HG03159 (cell line): ENCODE measurements at regions not wholly inside any gene's neighbourhood (a gene's known extent, or its start where the extent isn't known, plus 50 kb on each side); places are given as distances from the start of the nearest gene placed in this dataset.

ENCODE experiments used
- ATAC-seq: cut with Tn5 transposase; IDR thresholded peaks from one replicate; pipeline ENCODE4 v1.9.1; 2021; ENCODE audit warnings: mild to moderate bottlenecking, moderate library complexity; ENCODE audit not compliant: unreplicated experiment

DNA sequence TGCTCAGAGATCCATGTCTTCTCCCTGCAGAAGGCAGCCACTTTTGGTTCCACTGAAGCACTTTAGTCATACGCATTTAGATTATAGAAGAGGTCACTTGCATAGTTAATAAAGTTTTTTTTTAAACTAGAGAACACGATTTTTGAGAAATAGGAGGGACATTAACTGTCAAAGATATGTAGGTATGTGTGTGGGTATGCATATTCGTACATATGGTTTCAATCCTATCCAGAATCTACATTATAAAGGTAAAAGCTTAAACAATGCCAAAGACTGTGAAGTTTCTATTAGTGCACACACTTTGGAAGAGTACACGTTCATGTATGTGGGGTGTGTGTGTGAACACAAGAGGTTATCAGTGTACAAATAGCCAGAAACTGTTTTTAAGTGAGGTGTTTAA lies 103.2 kb downstream of the BTBD3 start:
- ATAC-seq: no peak

- no peak for ATAC-seq
Measured at GRCh38 chr20:12022126-12022525, 104.4 kb downstream of the BTBD3 start.

- ATAC-seq: peak; percentile 96
Measured at GRCh38 chr20:12023194-12023795, 105.6 kb downstream of the BTBD3 start.

GRCh38 chr20:12028771-12029170 lies 111.1 kb downstream of the BTBD3 start:
- no peak for ATAC-seq

DNA sequence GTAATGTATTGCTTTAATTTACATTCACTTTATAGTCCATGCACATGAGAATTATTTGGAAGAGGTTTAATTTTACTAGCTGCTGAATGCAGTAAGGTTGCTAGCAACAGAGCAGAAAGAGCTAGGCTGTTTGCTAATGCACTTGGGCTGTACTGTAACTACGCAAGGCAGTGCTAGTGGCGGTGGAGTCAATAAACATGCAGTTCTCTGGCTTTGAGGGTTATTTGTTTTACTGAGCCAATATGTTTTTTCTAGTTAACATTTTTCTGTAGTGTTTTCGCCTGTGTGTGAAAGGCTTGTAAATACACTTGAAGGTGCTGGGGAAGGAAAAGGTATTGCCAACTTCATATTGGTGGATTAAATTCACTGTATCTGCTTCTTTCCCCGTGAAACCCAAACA lies 112.8 kb downstream of the BTBD3 start:
- no peak for ATAC-seq

DNA sequence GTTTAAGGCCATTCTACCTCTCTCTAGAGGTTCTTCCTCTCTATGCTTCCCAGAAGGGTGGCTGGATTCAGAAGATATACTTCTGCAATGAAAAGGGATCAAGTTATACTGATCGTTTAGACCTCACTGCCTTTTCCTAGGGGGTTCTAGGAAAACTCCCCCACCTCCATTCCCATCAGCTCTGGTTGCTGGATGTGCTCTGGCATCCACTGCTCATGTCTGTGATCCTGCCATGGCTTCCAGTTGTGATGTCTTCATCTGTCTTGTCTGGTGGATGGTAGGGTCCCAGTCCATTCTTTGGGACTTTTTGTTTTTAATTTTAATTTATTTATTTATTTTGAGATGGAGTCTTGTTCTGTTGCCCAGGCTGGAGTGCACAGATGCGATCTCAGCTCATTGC lies 118.4 kb downstream of the BTBD3 start:
- no peak for ATAC-seq

- ATAC-seq: no peak
Measured at GRCh38 chr20:12037521-12037920, 119.8 kb downstream of the BTBD3 start.

DNA sequence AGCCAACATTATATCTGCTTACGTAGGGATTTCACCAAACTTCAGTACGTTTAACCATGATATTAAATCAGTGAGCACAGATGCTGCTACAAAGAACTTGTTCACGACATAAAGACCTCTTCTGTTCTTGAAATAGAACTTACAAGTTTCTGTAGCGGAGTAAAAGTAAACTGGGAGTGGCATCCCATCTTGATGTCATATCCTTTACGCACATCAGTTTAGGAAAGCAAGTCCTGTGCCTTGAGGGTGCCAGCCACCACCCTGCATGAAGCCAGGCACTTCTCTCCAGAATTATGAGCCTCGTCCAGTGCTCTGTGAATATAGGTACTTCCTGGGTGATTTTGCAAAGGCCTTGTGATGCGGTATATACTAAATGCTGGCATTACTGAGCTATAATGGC lies 122.6 kb downstream of the BTBD3 start:
- no peak for ATAC-seq

DNA sequence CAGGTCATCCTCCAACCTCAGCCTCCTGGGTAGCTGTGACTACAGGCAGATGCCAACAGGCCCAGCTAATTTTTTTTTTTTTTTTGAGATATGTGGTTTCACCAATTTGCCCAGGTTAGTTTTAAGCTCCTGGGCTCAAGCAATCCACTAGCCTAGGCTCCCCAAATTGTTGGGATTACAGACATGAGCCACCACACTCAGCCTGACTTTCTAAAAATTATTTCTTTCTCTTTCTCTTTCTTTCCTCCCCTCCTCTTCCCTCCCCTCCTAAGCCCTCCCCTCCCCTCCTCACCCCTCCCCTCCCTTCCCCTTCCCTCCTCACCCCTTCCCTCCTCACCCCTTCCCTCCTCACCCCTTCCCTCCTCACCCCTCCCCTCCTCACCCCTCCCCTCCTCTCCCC lies 127.3 kb downstream of the BTBD3 start:
- ATAC-seq: no peak

- ATAC-seq: no peak
Measured at GRCh38 chr20:12047838-12048432, 130.2 kb downstream of the BTBD3 start.

DNA sequence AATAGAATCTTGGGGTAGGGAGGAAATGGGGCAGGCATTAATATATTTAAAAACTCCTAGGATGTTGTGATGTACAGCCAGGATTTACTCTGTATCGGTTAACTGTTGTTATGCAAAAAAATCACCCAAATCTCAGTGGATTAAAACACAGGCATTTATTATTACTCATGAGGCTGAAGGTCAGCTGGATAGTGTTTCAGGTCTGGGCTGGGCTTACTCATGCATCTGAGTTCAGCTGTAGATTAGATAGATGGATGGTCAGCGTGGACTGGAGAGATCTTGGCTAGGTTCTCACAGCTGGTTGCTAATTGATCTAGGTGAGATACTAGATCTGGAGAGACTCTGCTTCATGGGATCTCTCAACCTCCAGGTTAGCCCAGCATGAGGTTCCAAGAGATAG lies 131.4 kb downstream of the BTBD3 start:
- ATAC-seq: no peak

DNA sequence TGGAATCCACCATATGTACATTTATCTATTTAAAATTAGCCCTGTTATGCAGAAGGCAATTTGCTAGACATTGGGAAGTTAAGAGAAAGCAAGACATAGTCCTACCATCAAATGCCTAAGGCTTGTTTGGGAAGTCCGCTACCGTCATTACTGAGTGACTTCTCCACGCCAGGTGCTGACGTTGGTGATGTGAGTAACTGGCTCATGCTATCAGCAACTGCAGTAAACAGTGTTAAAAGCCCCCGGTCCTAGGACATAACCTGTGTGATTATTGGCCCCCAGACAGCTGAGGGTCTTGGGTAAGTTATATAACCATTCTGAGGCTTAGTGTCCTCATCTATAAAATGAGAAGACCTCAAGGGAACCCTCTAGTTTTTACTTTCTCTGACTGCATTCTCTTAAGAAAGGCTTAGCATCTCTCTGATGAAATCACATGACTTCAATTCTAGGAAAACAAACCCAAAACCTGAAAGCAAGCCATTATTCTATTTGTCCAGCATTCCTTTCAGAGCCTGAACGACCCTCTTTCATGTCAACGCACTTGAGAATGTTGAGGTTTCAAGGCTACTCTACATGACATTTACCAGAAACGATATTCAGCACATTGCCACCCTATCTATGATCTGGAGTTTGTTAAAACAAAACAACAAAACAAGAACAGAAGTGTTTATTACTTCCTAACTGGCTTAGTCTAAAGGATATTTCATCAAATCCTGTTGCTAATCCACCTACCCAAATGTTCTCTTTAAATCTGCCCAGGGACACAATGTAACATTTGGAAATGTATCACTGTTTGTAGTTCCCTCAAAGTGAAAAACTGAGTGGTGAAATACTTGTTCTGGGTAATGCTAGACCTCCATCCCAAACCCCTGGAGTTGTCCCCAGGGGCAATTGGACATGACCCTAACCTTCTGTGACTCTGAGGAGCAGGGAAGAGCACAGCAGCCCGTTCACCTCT lies 133.8 kb downstream of the BTBD3 start:
- ATAC-seq: no peak

DNA sequence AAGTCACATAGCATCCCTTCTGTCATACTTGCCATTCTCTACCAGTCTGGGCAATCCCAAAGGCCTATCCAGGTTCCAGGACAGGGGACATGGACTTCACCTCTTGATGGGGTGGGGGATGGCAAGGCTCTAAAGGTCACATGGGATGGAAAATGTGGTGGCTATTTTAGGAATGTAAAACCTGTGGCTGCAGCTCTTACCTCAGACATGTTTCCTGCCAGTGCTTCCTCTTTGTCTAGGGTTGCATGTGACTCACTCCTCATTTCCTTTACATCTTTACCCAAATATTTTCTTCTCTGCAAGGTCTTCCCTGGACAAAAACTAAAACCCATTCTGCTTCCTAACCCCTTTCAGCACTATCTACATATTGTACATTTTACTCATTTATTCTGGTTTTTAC lies 135.7 kb downstream of the BTBD3 start:
- peak; percentile 63 for ATAC-seq

- no peak for ATAC-seq
Measured at GRCh38 chr20:12054556-12054955, 136.9 kb downstream of the BTBD3 start.

DNA sequence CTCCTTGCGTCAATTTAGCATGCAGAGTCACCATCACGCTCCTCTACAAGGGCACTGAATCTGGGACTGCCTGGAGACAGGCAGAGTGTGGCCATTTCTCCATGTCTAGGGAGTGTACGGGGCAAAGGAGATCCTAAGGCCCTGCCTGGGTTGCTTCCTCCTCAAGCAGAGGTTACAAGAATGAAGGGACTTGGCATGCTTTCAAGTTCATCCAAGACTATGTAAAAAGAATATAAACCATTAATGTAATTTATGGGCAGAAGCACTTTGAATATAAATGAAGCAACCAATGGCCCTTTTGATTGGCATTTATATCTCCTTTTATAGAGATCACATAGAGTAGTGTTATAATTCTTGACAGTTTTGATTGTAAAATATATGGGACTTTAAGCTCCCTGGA lies 137.5 kb downstream of the BTBD3 start:
- ATAC-seq: no peak

- ATAC-seq: no peak
Measured at GRCh38 chr20:12056839-12057238, 139.1 kb downstream of the BTBD3 start.

DNA sequence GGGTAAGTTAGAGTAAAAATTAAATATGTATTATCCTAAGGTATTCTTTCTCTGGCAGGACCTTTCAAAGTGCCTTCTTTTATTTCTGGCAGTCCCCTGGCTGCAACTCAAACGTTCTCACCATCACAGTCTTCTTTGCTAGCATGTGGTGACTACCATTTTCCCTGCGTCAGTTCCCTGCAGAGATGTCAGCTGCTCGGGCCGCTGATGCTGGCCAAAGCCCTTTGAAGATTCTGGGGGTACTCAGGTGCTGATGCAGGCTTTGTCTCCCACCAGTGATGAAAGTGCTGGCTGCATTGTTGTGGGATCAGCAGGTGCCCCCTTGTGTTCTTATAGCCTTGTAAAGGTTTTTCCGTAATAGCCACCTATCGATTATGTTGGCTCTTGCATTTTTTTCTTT lies 140.1 kb downstream of the BTBD3 start:
- no peak for ATAC-seq

DNA sequence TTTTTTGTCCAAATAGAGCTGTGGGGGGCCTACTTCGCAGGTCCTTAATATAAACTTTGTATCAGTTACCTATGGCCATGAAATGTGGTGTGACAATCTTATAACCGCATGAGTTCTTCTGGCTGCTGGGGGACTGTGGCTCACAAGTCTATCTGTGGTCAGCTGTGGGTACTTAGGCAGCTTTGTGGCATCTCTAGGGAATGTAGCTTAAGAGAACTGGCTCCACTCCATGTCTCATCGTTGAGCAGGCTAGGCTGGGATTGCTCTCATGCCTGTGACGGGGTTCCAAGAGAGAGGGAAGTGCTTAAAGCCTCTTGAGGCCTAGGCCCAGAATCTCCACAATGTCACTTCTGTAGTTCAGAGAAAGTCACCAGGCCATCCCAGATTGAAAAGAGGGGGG lies 140.5 kb downstream of the BTBD3 start:
- no peak for ATAC-seq

GRCh38 chr20:12061466-12061865 lies 143.8 kb downstream of the BTBD3 start:
- ATAC-seq: no peak

DNA sequence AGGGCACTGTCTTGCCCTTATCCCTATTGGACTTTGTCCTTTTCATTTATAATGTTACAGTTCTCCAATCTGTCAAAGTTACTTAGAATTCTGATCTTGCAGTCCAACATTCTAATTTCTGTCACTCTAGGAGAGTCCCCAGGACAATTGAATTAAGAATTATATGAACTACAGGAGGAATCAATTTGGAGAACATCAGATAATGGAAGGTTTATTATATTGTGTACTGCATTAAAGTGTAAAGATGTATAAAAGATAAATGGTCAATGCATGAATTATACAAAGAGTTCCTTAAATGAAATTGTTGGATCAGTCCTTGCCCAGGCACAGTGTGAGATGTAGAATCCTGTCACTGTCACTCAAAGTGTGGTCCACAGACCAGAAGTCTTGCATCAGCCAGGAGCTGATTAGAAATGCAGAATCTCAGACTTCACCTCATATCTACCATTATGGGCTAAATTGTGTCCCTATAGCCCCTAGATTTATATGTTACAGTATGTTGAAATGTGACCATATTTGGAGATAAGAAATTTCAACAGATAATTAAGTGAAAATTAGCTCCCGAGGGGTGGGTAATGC lies 145.5 kb downstream of the BTBD3 start:
- no peak for ATAC-seq

DNA sequence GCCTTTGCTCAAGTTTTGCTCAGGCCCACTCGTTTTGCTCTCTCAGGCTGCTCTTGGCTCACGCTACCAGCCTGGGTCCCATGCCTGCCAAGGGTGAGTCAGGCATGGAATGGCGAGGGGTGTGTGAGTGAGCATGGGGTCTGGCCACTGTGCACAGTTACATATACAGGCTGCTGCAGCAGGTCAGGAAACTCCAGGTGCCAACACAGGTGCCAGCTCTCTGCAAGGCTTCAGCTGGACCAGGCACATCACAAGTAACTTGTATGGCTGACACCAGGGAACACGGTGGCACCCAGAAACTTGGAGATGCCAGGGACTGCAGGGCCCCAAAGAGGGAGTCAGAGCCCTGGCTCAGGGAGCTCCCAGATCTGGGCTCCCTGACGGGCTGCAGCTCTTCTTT lies 146.8 kb downstream of the BTBD3 start:
- ATAC-seq: no peak

DNA sequence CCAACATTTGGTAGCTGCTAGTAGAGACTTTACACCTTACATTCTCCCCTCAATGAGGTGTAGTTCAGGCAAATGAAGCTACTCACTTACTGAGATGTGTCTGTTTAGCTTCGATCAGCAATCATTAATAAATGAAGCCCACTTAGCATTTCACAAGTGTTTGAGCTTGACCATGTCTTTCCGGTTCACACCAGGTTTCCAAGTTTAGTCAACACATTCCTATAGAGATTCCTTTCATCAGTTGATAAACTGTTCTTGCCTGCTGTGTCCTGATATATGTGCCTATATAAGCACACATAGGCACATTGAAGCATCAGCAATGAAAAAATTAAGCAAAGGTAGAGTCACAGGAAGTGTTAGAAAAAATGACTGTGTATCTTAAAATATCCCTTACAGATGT lies 150.0 kb downstream of the BTBD3 start:
- no peak for ATAC-seq
